ENCODE measurements at regions not wholly inside any gene's neighbourhood (a gene's known extent, or its start where the extent isn't known, plus 50 kb on each side); places are given as distances from the start of the nearest gene placed in this dataset.

DNA sequence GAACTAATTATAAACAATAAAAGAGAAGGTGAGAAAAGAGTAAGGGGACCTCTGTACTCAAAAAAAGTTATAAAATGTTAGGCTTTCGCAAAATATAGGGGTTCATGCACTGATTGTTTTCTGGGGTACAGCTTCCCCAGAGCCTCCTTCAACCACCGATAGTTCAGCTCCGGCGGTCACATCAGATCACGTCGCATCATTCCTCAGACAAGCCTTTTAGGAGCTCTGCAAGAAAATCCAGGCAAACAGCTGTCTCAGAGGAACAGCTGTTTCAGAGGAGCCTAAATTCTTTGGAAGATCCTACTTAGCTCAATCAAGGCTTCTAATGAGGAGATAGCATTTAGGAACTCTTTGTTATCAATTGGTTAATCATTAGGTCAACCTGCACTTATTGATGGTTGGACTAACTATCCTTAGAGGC, 78.7 kb downstream of the MYCN start:
- no peaks in the 10 kb centered on the region for H3K27me3 ChIP-seq (replicated peaks)
- DNase-seq: no peak
- no peaks in the 10 kb centered on the region for H3K36me3 ChIP-seq (replicated peaks)
- in situ Hi-C loops (cut with HindIII; ENCODE audit: low pct_ligation_motif_present, low sequenced_read_pairs): no loop called here
- TF ChIP-seq, protein P1, sequence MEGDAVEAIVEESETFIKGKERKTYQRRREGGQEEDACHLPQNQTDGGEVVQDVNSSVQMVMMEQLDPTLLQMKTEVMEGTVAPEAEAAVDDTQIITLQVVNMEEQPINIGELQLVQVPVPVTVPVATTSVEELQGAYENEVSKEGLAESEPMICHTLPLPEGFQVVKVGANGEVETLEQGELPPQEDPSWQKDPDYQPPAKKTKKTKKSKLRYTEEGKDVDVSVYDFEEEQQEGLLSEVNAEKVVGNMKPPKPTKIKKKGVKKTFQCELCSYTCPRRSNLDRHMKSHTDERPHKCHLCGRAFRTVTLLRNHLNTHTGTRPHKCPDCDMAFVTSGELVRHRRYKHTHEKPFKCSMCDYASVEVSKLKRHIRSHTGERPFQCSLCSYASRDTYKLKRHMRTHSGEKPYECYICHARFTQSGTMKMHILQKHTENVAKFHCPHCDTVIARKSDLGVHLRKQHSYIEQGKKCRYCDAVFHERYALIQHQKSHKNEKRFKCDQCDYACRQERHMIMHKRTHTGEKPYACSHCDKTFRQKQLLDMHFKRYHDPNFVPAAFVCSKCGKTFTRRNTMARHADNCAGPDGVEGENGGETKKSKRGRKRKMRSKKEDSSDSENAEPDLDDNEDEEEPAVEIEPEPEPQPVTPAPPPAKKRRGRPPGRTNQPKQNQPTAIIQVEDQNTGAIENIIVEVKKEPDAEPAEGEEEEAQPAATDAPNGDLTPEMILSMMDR (IDR thresholded peaks at IDR 0.05; ENCODE audit: low read depth, low read length, missing control alignments): no peak
- H3K27ac ChIP-seq: no peak overlapping the region
- H3K4me3 ChIP-seq (ENCODE audit: low read depth, low read length): no peak overlapping the region

DNA sequence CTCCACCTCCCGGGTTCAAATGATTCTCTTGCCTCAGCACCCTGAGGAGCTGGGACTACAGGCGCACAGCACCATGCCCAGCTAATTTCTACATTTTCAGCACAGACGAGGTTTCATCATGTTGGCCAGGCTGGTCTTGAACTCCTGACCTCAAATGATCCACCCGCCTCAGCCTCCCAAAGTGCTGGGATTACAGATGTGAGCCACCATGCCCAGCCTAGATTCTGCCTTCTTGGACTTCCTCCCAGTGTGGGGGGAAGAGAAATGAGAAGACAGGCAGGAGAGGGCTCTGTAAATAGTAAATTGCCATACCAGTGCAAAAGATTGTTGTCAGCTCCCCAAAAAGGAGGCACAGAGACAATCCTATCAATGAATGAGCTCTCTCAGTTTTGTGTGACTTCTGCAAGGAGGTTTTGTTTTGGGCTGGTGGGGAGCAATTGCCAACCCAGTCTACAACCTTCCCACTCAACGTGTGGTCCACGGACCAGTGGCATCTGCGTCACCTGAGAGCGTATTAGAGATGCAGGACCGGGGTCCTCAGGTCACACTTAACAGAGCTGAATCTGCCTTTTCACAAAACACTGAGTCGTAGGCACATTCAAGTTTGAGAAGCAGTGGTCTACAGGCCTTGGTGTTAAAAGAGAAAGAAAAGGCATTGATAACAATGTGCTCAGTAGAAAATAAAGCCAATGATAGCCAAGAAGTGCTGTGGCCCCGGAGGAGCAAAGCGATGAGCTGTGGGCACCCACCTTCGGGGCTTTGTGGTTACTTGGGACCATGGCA, 78.1 kb downstream of the MYCN start:
- H3K36me3 ChIP-seq (replicated peaks): no peaks in the 10 kb centered on the region
- TF ChIP-seq, protein P1 (IDR thresholded peaks at IDR 0.05; ENCODE audit: low read depth, low read length, missing control alignments): no peak
- in situ Hi-C loops (cut with HindIII; ENCODE audit: low pct_ligation_motif_present, low sequenced_read_pairs): no loop called here
- H3K4me3 ChIP-seq (ENCODE audit: low read depth, low read length): no peak overlapping the region
- no peak overlapping the region for H3K27ac ChIP-seq
- no peaks in the 10 kb centered on the region for H3K27me3 ChIP-seq (replicated peaks)
- DNase-seq: no peak

DNA sequence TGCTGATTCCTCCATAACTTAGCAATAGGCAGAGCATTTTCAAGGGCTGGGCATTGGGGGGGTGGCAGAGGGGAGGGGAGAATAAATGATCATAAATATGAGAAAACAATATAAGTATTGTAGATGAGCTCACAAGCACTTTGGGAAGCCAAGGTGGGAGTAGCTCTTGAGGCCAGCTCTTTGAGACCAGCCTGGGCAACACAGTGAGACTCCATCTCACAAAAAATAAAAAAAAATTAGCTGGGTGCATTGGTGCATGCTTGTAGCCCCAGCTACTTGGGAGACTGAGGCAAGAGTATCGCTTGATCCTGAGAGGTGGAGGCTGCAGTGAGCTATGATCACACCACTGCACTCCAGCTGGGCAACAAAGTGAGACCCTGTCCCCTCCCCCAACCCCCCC, 75.9 kb downstream of the MYCN start:
- in situ Hi-C loops (cut with HindIII; ENCODE audit: low pct_ligation_motif_present, low sequenced_read_pairs): no loop called here
- Histone ChIP-seq H3K4me3 (ENCODE audit: low read depth, low read length) (no peak overlapping the region), H3K36me3 (replicated peaks) (no peaks in the 10 kb centered on the region), H3K27ac (no peak overlapping the region), H3K27me3 (replicated peaks) (peaks cover 3% of the 10 kb centered on the region)
- TF ChIP-seq, protein P1 (IDR thresholded peaks at IDR 0.05; ENCODE audit: low read depth, low read length, missing control alignments): no peak
- DNase-seq: no peak

DNA sequence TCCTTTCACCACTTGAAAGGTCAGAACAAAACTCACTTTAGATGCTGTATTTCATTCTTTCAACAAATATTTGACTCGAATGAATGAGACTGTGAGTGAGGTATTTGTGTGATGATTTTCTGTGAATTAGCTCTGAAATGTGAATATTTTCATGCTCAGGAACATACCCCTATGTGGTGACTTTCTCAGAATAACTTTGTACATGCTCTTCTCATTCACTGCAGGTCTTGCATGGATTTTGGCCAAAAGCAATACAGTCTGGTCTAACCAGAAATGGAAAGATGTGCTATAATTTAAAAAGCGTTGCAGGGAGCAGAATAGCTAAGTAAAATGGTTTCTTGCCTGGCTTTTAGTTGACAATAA, 75.5 kb downstream of the MYCN start:
- Histone ChIP-seq H3K27me3 (replicated peaks) (peaks cover 3% of the 10 kb centered on the region), H3K36me3 (replicated peaks) (no peaks in the 10 kb centered on the region), H3K4me3 (ENCODE audit: low read depth, low read length) (no peak overlapping the region), H3K27ac (no peak overlapping the region)
- no peak for DNase-seq
- in situ Hi-C loops (cut with HindIII; ENCODE audit: low pct_ligation_motif_present, low sequenced_read_pairs): no loop called here
- TF ChIP-seq, protein P1 (IDR thresholded peaks at IDR 0.05; ENCODE audit: low read depth, low read length, missing control alignments): no peak

DNA sequence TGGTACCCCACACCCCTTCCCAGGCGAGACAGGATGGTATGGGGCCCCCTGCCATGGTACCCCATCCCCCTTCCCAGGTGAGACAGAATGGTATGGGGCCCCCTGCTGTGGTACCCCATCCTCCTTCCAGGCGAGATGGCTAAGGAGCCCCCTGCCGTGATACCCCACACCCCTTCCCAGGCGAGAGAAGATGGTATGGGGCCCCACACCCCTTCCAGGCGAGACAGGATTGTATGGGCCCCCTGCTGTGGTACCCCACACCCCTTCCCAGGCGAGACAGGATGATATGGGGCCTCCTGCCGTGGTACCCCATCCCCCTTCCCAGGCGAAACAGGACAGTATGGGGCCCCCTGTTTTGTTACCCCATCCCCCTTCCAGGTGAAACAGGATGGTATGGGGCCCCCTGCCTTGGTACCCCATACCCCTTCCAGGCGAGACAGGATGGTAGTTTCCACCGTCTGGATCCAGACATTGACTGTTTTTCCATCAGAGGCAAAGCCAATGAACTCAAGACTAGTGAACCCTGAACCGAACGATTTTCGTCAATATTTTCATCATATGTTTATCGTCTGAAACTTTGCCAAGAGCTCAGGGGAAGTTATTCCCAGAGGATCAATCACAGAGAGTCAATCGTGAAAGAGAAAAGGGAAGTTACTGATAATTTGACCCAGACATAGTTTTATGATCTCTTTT, 75.0 kb downstream of the MYCN start:
- Histone ChIP-seq H3K27ac (no peak overlapping the region), H3K4me3 (ENCODE audit: low read depth, low read length) (no peak overlapping the region), H3K27me3 (replicated peaks) (peaks cover 3% of the 10 kb centered on the region), H3K36me3 (replicated peaks) (no peaks in the 10 kb centered on the region)
- in situ Hi-C loops (cut with HindIII; ENCODE audit: low pct_ligation_motif_present, low sequenced_read_pairs): no loop called here
- no peak for DNase-seq
- TF ChIP-seq, protein P1 (IDR thresholded peaks at IDR 0.05; ENCODE audit: low read depth, low read length, missing control alignments): no peak

All from brain microvascular endothelial cell (primary cell).